Common myeloid progenitor, CD34-positive (primary cell): ENCODE measurements at regions not wholly inside any gene's neighbourhood (a gene's known extent, or its start where the extent isn't known, plus 50 kb on each side); places are given as distances from the start of the nearest gene placed in this dataset.

ENCODE experiments used
- CTCF ChIA-PET: fragments of 350-600 bp; sonication (Branson Sonifier 250); formaldehyde crosslinking; loops from one replicate; lab custom pipeline; 2021; ENCODE audit warnings: antibody characterized with exemption; lab: Charles Lee
- POLR2A ChIA-PET: fragments of 350-600 bp; sonication (Branson Sonifier 250); formaldehyde crosslinking; loops from one replicate; lab custom pipeline; 2021; ENCODE audit warnings: antibody characterized with exemption; lab: Charles Lee
- DNase-seq, 3 donors: peaks; one replicate each; pipeline versions ENCODE4 v3.0.0 to v3.0.0-alpha.2; 2013
- H3K27ac ChIP-seq, 2 experiments: 1 replicate in 1 of 2; 2 replicates in 1 of 2; pipeline ENCODE4 v1.7.0; 2013; ENCODE audit warnings: inconsistent platforms in 2 of 2, low read length in 2 of 2, mild to moderate bottlenecking in 2 of 2, low read depth in 1 of 2, moderate library complexity in 1 of 2; ENCODE audit not compliant: severe bottlenecking in 2 of 2, insufficient read depth in 1 of 2, poor library complexity in 1 of 2
- H3K27me3 ChIP-seq, 5 experiments: replicated peaks in 2 of 5; 1 replicate in 3 of 5; 2 replicates in 2 of 5; pipeline versions ENCODE4 v1.6.1 to v1.7.0; 2013; ENCODE audit warnings: low read length in 4 of 5, mild to moderate bottlenecking in 2 of 5, moderate library complexity in 2 of 5, inconsistent platforms in 1 of 5; ENCODE audit not compliant: insufficient read depth in 5 of 5, control insufficient read depth in 4 of 5
- H3K36me3 ChIP-seq, 4 experiments: 1 replicate in 2 of 4; 2 replicates in 2 of 4; pipeline versions ENCODE4 v1.6.1 to v1.7.0; 2013; ENCODE audit warnings: low read length in 3 of 4, control low read depth in 1 of 4, mild to moderate bottlenecking in 1 of 4; ENCODE audit not compliant: control insufficient read depth in 4 of 4, insufficient read depth in 4 of 4
- H3K4me1 ChIP-seq, 4 experiments: 1 replicate in 3 of 4; 2 replicates in 1 of 4; pipeline versions ENCODE4 v1.6.1 to v1.7.1; 2013; ENCODE audit warnings: low read length in 3 of 4, mild to moderate bottlenecking in 3 of 4, control low read depth in 1 of 4, inconsistent platforms in 1 of 4, moderate library complexity in 1 of 4; ENCODE audit not compliant: control insufficient read depth in 4 of 4, insufficient read depth in 4 of 4; ENCODE audit errors: control extremely low read depth in 1 of 4
- H3K4me3 ChIP-seq, 7 experiments: 1 replicate in 4 of 7; 2 replicates in 3 of 7; pipeline versions ENCODE4 v1.5.1 to v1.7.0; 2013; ENCODE audit warnings: mild to moderate bottlenecking in 7 of 7, low read length in 6 of 7, moderate library complexity in 6 of 7, inconsistent platforms in 2 of 7, low read depth in 2 of 7, control low read depth in 1 of 7; ENCODE audit not compliant: insufficient read depth in 4 of 7, control insufficient read depth in 1 of 7; ENCODE audit errors: extremely low read depth in 1 of 7
- H3K9me3 ChIP-seq, 5 experiments: 1 replicate in 4 of 5; 2 replicates in 1 of 5; pipeline versions ENCODE4 v1.6.1 to v1.7.1; 2013; ENCODE audit warnings: low read length in 4 of 5, mild to moderate bottlenecking in 2 of 5, inconsistent platforms in 1 of 5, low read depth in 1 of 5, moderate library complexity in 1 of 5; ENCODE audit not compliant: control insufficient read depth in 4 of 5, insufficient read depth in 2 of 5; ENCODE audit errors: control extremely low read depth in 1 of 5
- WGBS: methylation state at CpG from one replicate; pipeline ENCODE4 v1.1.5; 2013; ENCODE audit not compliant: insufficient coverage; 5-methylcytosine and 5-hydroxymethylcytosine counted together

DNA sequence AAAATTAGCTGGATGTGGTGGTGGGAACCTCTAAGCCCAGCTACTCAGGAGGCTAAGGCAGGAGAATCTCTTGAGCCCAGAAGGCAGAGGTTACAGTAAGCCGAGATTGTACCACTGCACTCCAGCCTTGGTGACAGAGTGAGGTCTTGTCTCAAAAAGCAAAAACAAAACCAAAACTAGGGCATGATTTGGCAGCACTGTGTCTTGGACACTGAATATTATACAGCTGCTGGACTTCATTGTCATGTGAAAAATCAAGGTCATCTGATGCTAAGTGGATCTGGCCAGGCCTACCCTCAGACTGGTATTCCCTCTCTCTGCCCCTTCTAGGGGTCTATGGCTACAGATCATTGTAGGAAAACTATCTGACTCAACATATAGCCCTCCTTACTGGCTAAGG lies 55.2 kb upstream of the MRPS6 start:
- DNase-seq, result no peak
- Histone ChIP-seq H3K36me3 (no peaks in the 10 kb centered on the region), H3K9me3 (peaks cover 0 to 8% (median 7%) of the 10 kb centered on the region in 5 experiments), H3K27me3 (peaks cover 0 to 2% (median 0%) of the 10 kb centered on the region in 5 experiments), H3K27ac (no peak overlapping the region), H3K4me1 (peaks cover 9 to 27% (median 24%) of the 10 kb centered on the region in 4 experiments), H3K4me3 (no peak overlapping the region)
- ChIA-PET POLR2A (no interaction called here), CTCF (interaction anchor here (0.6 to 0.8 kb wide), 2 partner anchors 20 to 1823 kb away, joined by 3 read pairs; no protein-coding TSS in a partner anchor)
- 92% methylated on average over 1 of the region's 1 CpG for WGBS

DNA sequence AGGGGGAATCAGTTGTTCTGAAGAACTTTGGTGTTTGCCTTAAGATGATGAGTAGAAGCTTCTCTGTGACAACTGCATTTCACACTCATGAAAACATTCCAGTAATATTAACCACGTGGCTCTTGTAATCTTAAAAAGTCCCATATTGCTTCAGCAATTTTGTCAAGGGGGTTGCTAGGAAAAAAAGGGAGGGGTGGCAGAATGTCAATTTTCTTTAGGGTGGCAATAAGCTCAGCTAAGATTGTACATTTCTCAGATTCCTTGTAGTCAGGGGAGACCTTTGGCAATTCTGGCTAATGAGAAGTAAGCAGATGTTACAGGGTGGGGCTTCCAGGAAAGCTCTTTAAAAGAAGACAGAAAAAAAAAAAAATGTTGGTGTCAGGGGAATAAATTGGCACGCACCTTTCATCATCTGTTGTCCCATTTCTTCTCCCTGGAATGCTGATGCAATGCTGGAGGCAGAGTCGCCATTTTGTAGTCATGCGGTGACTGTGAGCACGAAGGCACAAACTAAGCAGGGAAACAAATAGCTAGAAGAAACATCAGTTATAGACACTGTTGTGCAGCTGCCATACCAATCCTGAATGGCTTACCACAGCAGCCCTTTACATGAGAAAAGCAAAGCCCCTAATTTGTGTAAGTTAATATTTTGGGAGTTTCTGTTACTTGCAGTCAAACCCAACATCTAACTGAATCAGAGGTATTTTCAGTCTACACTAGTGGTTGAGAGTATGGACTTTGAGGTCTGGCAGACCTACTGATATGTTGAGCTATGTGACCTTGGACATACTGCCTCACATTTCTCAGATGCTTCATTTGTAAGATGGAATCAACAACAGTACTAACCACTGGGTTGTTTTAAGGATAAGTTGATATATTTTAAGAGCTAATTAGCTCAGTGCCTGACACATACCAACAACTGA lies 56.1 kb upstream of the MRPS6 start:
- ChIA-PET POLR2A (no interaction called here), CTCF (interaction anchor here (0.6 to 1.0 kb wide), 4 partner anchors 20 to 1824 kb away, joined by 3 to 4 read pairs (median 3); no protein-coding TSS in a partner anchor)
- DNase-seq, result no peak

DNA sequence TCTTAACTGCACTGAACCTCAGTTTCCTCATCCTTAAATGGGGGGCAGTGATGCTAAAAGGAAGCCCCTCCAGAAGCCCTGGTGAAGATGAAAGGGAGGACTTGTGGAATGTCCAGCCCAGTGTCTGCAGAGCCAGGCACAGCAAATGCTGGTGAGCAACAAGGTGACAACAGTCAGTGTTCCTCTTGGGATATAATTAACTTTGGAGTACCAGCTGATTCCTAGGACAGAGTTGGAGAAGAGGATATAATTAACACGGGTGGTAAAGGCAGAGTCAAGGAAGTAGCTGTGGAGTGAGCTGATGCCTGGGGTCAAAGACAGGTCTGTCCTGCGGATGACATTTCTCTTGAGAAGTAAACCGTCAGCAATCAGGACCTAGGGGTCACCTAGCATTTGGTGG lies 60.7 kb upstream of the MRPS6 start:
- 74% methylated on average over 3 of the region's 3 CpGs for WGBS
- Histone ChIP-seq H3K9me3 (peaks cover 3 to 30% (median 14%) of the 10 kb centered on the region in 5 experiments), H3K36me3 (no peaks in the 10 kb centered on the region), H3K27ac (no peak overlapping the region), H3K27me3 (no peaks in the 10 kb centered on the region), H3K4me1 (no peaks in the 10 kb centered on the region), H3K4me3 (no peak overlapping the region)
- POLR2A ChIA-PET, result interaction anchor here (1.3 kb wide), 1 partner anchor 12 kb away, joined by 3 read pairs; no protein-coding TSS in a partner anchor
- CTCF ChIA-PET, result no interaction called here
- no peak for DNase-seq

More for the DNA sequence above, 56.1 kb upstream of the MRPS6 start:
- H3K36me3 ChIP-seq, result no peaks in the 10 kb centered on the region
- H3K27ac ChIP-seq, result no peak overlapping the region
- peaks cover 0 to 16% (median 14%) of the 10 kb centered on the region in 5 experiments for H3K9me3 ChIP-seq
- H3K4me1 ChIP-seq, result peaks cover 3 to 18% (median 15%) of the 10 kb centered on the region in 4 experiments
- WGBS, result 96% methylated on average over 3 of the region's 5 CpGs
- H3K27me3 ChIP-seq, result peaks cover 0 to 2% (median 0%) of the 10 kb centered on the region in 5 experiments
- H3K4me3 ChIP-seq, result no peak overlapping the region

DNA sequence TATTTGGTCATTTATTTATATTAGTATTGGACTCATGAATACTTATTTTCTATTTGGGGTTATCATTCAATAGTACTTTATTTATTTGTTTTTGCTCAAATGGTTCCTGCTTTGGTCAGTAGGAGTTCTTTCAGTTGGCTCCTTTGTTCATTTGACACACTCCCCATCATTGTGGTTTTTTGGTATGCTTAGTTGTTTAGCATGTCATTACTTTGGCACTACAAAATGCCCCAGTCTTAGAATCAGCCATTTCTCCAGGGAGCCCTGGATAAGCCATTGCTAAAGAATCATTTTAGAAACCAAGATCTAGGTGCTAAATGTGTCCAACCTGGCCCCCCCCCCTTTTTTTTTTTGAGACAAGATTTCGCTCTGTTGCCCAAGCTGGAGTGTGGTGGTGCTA lies 61.7 kb upstream of the MRPS6 start:
- no peak overlapping the region for H3K4me3 ChIP-seq
- H3K9me3 ChIP-seq, result peaks cover 3 to 30% (median 9%) of the 10 kb centered on the region in 5 experiments
- ChIA-PET POLR2A (no interaction called here), CTCF (no interaction called here)
- no peaks in the 10 kb centered on the region for H3K27me3 ChIP-seq
- H3K4me1 ChIP-seq, result no peaks in the 10 kb centered on the region
- 100% methylated on average over 1 of the region's 1 CpG for WGBS
- no peak for DNase-seq
- no peaks in the 10 kb centered on the region for H3K36me3 ChIP-seq
- no peak overlapping the region for H3K27ac ChIP-seq

DNA sequence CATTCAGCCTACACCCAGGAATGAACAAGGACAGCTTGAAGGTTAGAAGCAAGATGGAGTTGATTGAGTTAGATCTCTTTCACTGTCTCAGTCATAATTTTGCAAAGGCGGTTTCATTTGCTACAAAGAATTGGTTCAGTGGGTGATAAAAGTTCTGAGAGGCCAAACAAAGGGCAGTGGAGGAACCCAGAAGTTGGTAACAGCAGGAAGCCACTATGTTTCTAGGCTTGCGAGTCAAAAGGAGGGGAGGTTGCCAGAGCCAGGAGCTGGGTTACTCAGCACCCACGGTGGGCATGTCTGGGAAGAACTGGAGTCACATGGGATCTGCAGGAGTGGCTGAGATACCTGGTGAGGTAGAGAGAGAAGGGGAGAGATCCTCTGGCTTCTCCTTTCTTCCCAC lies 64.2 kb upstream of the MRPS6 start:
- no peak for DNase-seq
- H3K27ac ChIP-seq, result no peak overlapping the region
- no peak overlapping the region for H3K4me3 ChIP-seq
- WGBS, result 84% methylated on average over 3 of the region's 3 CpGs
- H3K36me3 ChIP-seq, result no peaks in the 10 kb centered on the region
- POLR2A ChIA-PET, result no interaction called here
- H3K9me3 ChIP-seq, result peaks cover 3 to 25% (median 9%) of the 10 kb centered on the region in 5 experiments
- H3K4me1 ChIP-seq, result no peaks in the 10 kb centered on the region
- CTCF ChIA-PET, result interaction anchor here (1.5 kb wide), 1 partner anchor 85 kb away, joined by 3 read pairs; no protein-coding TSS in a partner anchor
- H3K27me3 ChIP-seq, result no peaks in the 10 kb centered on the region

DNA sequence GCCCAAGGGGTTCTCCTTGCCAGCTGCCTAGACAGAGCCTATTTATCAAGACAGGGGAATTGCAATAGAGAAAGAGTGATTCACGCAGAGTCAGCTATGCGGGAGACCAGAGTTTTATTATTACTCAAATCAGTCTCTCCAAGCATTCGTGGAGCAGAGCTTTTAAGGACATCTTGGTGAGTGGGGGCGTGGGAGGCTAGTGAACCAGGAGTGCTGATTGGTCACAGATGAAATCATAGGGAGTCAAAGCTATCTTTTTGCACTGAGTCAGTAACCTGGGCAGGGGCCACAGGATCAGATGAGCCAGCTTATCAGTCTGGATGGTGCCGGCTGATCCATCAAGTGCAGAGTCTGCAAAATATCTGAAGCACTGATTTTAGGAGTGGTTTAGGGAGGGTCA lies 64.8 kb upstream of the MRPS6 start:
- H3K4me1 ChIP-seq, result no peaks in the 10 kb centered on the region
- DNase-seq, result no peak
- no peak overlapping the region for H3K27ac ChIP-seq
- ChIA-PET CTCF (interaction anchor here (1.5 kb wide), 1 partner anchor 84 kb away, joined by 3 read pairs; no protein-coding TSS in a partner anchor), POLR2A (no interaction called here)
- peaks cover 3 to 31% (median 9%) of the 10 kb centered on the region in 5 experiments for H3K9me3 ChIP-seq
- no peak overlapping the region for H3K4me3 ChIP-seq
- no peaks in the 10 kb centered on the region for H3K36me3 ChIP-seq
- no peaks in the 10 kb centered on the region for H3K27me3 ChIP-seq
- WGBS, result 94% methylated on average over 3 of the region's 5 CpGs
